ENCODE measurements at regions not wholly inside any gene's neighbourhood (a gene's known extent, or its start where the extent isn't known, plus 50 kb on each side); places are given as distances from the start of the nearest gene placed in this dataset.

DNA sequence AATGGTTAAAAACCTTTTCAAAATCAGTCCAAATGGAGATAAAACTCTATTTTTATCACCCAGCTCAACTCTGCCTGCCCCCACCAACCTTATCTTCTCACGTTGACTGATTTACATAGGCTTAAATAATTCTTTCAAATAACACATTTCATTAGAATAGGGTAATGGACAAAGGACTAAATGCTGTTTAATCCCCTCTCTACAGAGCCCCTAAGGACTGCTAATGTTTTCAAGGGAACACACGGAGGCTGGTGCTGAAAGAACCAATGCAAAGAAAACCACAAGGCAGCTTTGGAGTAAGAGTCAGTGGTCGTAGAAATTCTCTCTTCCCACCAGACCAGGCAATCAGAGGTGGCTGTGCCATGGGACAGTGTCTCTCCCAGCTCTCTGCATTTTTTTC lies 445.7 kb upstream of the MAF start:
- TF ChIP-seq, protein P1, sequence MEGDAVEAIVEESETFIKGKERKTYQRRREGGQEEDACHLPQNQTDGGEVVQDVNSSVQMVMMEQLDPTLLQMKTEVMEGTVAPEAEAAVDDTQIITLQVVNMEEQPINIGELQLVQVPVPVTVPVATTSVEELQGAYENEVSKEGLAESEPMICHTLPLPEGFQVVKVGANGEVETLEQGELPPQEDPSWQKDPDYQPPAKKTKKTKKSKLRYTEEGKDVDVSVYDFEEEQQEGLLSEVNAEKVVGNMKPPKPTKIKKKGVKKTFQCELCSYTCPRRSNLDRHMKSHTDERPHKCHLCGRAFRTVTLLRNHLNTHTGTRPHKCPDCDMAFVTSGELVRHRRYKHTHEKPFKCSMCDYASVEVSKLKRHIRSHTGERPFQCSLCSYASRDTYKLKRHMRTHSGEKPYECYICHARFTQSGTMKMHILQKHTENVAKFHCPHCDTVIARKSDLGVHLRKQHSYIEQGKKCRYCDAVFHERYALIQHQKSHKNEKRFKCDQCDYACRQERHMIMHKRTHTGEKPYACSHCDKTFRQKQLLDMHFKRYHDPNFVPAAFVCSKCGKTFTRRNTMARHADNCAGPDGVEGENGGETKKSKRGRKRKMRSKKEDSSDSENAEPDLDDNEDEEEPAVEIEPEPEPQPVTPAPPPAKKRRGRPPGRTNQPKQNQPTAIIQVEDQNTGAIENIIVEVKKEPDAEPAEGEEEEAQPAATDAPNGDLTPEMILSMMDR (IDR thresholded peaks at IDR 0.05) = no peak
- no peak for TF ChIP-seq ELF4 (CRISPR knock-in tag; IDR thresholded peaks at IDR 0.05; ENCODE audit: low read depth)
- TF ChIP-seq ZNF121 (CRISPR knock-in tag; IDR thresholded peaks at IDR 0.05) = no peak
- no peak for TF ChIP-seq SMAD3 (CRISPR knock-in tag; IDR thresholded peaks at IDR 0.05; ENCODE audit: borderline replicate concordance)

Data from WTC11 (cell line).